GM06990 (cell line): ENCODE measurements at regions not wholly inside any gene's neighbourhood (a gene's known extent, or its start where the extent isn't known, plus 50 kb on each side); places are given as distances from the start of the nearest gene placed in this dataset.

Experiments
- DNase-seq: peaks from one replicate; pipeline ENCODE4 v3.0.0-alpha.2; 2011; ENCODE audit not compliant: insufficient read length; ENCODE audit errors: extremely low read depth
- H3K27me3 ChIP-seq: replicated peaks from 2 replicates; pipeline ENCODE4 v1.6.0; 2011; ENCODE audit warnings: low read length; ENCODE audit not compliant: control insufficient read depth, insufficient read depth
- H3K36me3 ChIP-seq: 2 replicates; pipeline ENCODE4 v1.5.1; 2011; ENCODE audit warnings: low read length; ENCODE audit not compliant: control insufficient read depth, insufficient read depth
- H3K4me3 ChIP-seq: replicated peaks from 2 replicates; pipeline ENCODE4 v1.5.1; 2011; ENCODE audit warnings: low read depth, mild to moderate bottlenecking, control low read depth, low read length
- CTCF ChIP-seq: IDR thresholded peaks from 2 replicates; pipeline ENCODE4 v1.5.1; 2011; ENCODE audit warnings: low read length, control low read depth, mild to moderate bottlenecking, inconsistent platforms; ENCODE audit not compliant: insufficient read depth, poor library complexity, severe bottlenecking

- no peak overlapping the region for H3K4me3 ChIP-seq
- no peak for DNase-seq
- TF ChIP-seq CTCF = no peak
- no peaks in the 10 kb centered on the region for H3K27me3 ChIP-seq
- no peaks in the 10 kb centered on the region for H3K36me3 ChIP-seq
These were observed 324.0 kb downstream of the FOXO1 start for GRCh38 chr13:40342461-40342860.

- DNase-seq = no peak
- no peak overlapping the region for H3K4me3 ChIP-seq
- H3K27me3 ChIP-seq = no peaks in the 10 kb centered on the region
- no peak for TF ChIP-seq CTCF
- H3K36me3 ChIP-seq = no peaks in the 10 kb centered on the region
These were observed 323.5 kb downstream of the FOXO1 start for GRCh38 chr13:40342901-40343300.

GRCh38 chr13:40343550-40344269 is 322.7 kb downstream of the FOXO1 start:
- DNase-seq = no peak

GRCh38 chr13:40344270-40345148 is 321.9 kb downstream of the FOXO1 start:
- Histone ChIP-seq H3K27me3 (no peaks in the 10 kb centered on the region), H3K4me3 (no peak overlapping the region), H3K36me3 (no peaks in the 10 kb centered on the region)
- no peak for DNase-seq
- TF ChIP-seq CTCF = no peak

More at GRCh38 chr13:40343550-40344269, 322.7 kb downstream of the FOXO1 start:
- H3K36me3 ChIP-seq = no peaks in the 10 kb centered on the region
- H3K4me3 ChIP-seq = no peak overlapping the region
- TF ChIP-seq CTCF = no peak
- H3K27me3 ChIP-seq = no peaks in the 10 kb centered on the region

GRCh38 chr13:40345149-40345514 is 321.3 kb downstream of the FOXO1 start:
- H3K27me3 ChIP-seq = no peaks in the 10 kb centered on the region
- no peak for TF ChIP-seq CTCF
- no peak overlapping the region for H3K4me3 ChIP-seq
- no peaks in the 10 kb centered on the region for H3K36me3 ChIP-seq
- DNase-seq = no peak
